Mesenchymal stem cell (in vitro differentiated cells and primary cell): ENCODE measurements at regions not wholly inside any gene's neighbourhood (a gene's known extent, or its start where the extent isn't known, plus 50 kb on each side); places are given as distances from the start of the nearest gene placed in this dataset.

ENCODE experiments used
- DNase-seq: peaks from one replicate; pipeline ENCODE4 v3.0.0-alpha.2; 2013
- H2AFZ ChIP-seq: one replicate; pipeline ENCODE4 v1.6.1; 2013; ENCODE audit warnings: low read depth, mild to moderate bottlenecking, control low read depth, inconsistent platforms, low read length, moderate library complexity
- H2AK5ac ChIP-seq: 2 replicates; pipeline ENCODE4 v1.6.1; 2013; ENCODE audit warnings: low read length, moderate library complexity, mild to moderate bottlenecking, inconsistent platforms; ENCODE audit not compliant: severe bottlenecking
- H2BK120ac ChIP-seq: one replicate; pipeline ENCODE4 v1.6.1; 2013; ENCODE audit warnings: low read depth, mild to moderate bottlenecking, inconsistent platforms, low read length, moderate library complexity
- H2BK12ac ChIP-seq, 2 experiments: one replicate each; pipeline ENCODE4 v1.6.1; 2013; ENCODE audit warnings: inconsistent platforms in 2 of 2, low read length in 2 of 2, mild to moderate bottlenecking in 2 of 2, moderate library complexity in 2 of 2, control low read depth in 1 of 2
- H2BK15ac ChIP-seq: one replicate; pipeline ENCODE4 v1.6.1; 2013; ENCODE audit warnings: mild to moderate bottlenecking, low read depth, inconsistent platforms; ENCODE audit not compliant: poor library complexity, severe bottlenecking
- H2BK5ac ChIP-seq: 2 replicates; pipeline ENCODE4 v1.6.1; 2013; ENCODE audit warnings: low read depth, mild to moderate bottlenecking, low read length, control low read depth, inconsistent platforms; ENCODE audit not compliant: poor library complexity, severe bottlenecking
- H3K14ac ChIP-seq, 2 experiments: one replicate each; pipeline ENCODE4 v1.6.1; 2013; ENCODE audit warnings: inconsistent platforms in 2 of 2, low read length in 2 of 2, control low read depth in 1 of 2, mild to moderate bottlenecking in 1 of 2, moderate library complexity in 1 of 2
- H3K18ac ChIP-seq, 2 experiments: one replicate each; pipeline ENCODE4 v1.6.1; 2013; ENCODE audit warnings: inconsistent platforms in 2 of 2, low read length in 2 of 2, control low read depth in 1 of 2, low read depth in 1 of 2, mild to moderate bottlenecking in 1 of 2
- H3K23ac ChIP-seq, 2 experiments: one replicate each; pipeline ENCODE4 v1.6.1; 2013; ENCODE audit warnings: inconsistent platforms in 2 of 2, low read length in 2 of 2, mild to moderate bottlenecking in 2 of 2, moderate library complexity in 2 of 2, control low read depth in 1 of 2
- H3K27ac ChIP-seq: 2 replicates; pipeline ENCODE4 v1.5.1; 2013; ENCODE audit warnings: mild to moderate bottlenecking, moderate library complexity, low read length, control low read depth, inconsistent platforms; ENCODE audit not compliant: poor library complexity, severe bottlenecking
- H3K27me3 ChIP-seq, 2 experiments: 2 replicates each; pipeline versions ENCODE4 v1.6.1 to v1.7.0; 2013; ENCODE audit warnings: low read length in 2 of 2, mild to moderate bottlenecking in 2 of 2, moderate library complexity in 2 of 2, control low read depth in 1 of 2, inconsistent platforms in 1 of 2; ENCODE audit not compliant: control insufficient read depth in 1 of 2, insufficient read depth in 1 of 2
- H3K36me3 ChIP-seq, 2 experiments: 2 replicates each; pipeline versions ENCODE4 v1.6.1 to v1.7.0; 2013; ENCODE audit warnings: low read length in 2 of 2, control low read depth in 1 of 2, inconsistent platforms in 1 of 2, low read depth in 1 of 2, mild to moderate bottlenecking in 1 of 2; ENCODE audit not compliant: insufficient read depth in 2 of 2, control insufficient read depth in 1 of 2
- H3K4ac ChIP-seq, 2 experiments: one replicate each; pipeline ENCODE4 v1.6.1; 2013; ENCODE audit warnings: inconsistent platforms in 2 of 2, low read length in 2 of 2, mild to moderate bottlenecking in 2 of 2, moderate library complexity in 2 of 2, control low read depth in 1 of 2, low read depth in 1 of 2
- H3K4me1 ChIP-seq: 2 replicates; pipeline ENCODE4 v1.6.1; 2013; ENCODE audit warnings: low read depth, low read length, control low read depth; ENCODE audit not compliant: control insufficient read depth, insufficient read depth
- H3K4me2 ChIP-seq: 2 replicates; pipeline ENCODE4 v1.6.1; 2013; ENCODE audit warnings: low read length, mild to moderate bottlenecking, inconsistent platforms; ENCODE audit not compliant: poor library complexity, severe bottlenecking
- H3K4me3 ChIP-seq, 2 experiments: 2 replicates each; pipeline versions ENCODE4 v1.5.1 to v1.7.0; 2013; ENCODE audit warnings: low read length in 2 of 2, mild to moderate bottlenecking in 2 of 2, control low read depth in 1 of 2, low read depth in 1 of 2; ENCODE audit not compliant: insufficient read depth in 1 of 2
- H3K79me1 ChIP-seq: replicated peaks from 2 replicates; pipeline ENCODE4 v1.6.1; 2013; ENCODE audit warnings: mild to moderate bottlenecking, control low read depth, low read length, inconsistent platforms; ENCODE audit not compliant: poor library complexity, severe bottlenecking
- H3K9ac ChIP-seq: 2 replicates; pipeline ENCODE4 v1.7.0; 2013; ENCODE audit warnings: mild to moderate bottlenecking, low read length, moderate library complexity
- H3K9me3 ChIP-seq: 2 replicates; pipeline ENCODE4 v1.7.0; 2013; ENCODE audit warnings: mild to moderate bottlenecking, low read length; ENCODE audit not compliant: control insufficient read depth
- H4K8ac ChIP-seq: one replicate; pipeline ENCODE4 v1.6.1; 2013; ENCODE audit warnings: inconsistent platforms, mild to moderate bottlenecking, low read length, moderate library complexity
- H4K91ac ChIP-seq: one replicate; pipeline ENCODE4 v1.6.1; 2013; ENCODE audit warnings: mild to moderate bottlenecking, low read length, inconsistent platforms
- WGBS: methylation state at CpG from one replicate; pipeline ENCODE4 v1.1.7; 2013; ENCODE audit warnings: mixed read lengths; 5-methylcytosine and 5-hydroxymethylcytosine counted together

DNA sequence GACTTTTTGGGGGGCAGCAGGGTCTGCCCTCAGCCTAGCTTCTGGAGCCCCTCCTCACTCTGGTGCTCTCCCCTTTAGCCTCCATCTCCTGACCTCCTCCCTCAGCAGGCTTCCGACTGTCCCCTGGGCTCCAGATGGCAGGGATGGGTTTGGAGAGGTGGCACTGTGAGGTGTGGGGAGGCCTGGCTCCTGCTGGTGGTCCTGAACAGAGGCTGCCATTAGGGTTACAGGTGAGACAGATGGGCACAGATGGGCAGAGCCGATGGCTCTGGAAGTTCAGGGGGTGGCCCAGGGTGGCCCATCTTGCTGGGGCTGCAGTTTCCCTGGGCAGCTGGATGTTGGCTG lies 68.5 kb upstream of the BEGAIN start:
- Histone ChIP-seq H2BK120ac (no peak overlapping the region), H3K18ac (no peak overlapping the region), H3K9ac (no peak overlapping the region), H3K36me3 (no peaks in the 10 kb centered on the region), H2BK5ac (no peak overlapping the region), H3K9me3 (no peaks in the 10 kb centered on the region), H2BK12ac (no peak overlapping the region), H3K4me3 (no peak overlapping the region), H3K4ac (no peak overlapping the region), H3K27me3 (peaks cover 0 to 61% of the 10 kb centered on the region in 2 experiments), H3K4me1 (peaks cover 28% of the 10 kb centered on the region), H3K79me1 (no peaks in the 10 kb centered on the region), H2AFZ (no peak overlapping the region), H3K23ac (no peak overlapping the region), H3K14ac (no peak overlapping the region), H2BK15ac (no peak overlapping the region), H4K91ac (no peak overlapping the region), H3K4me2 (no peak overlapping the region), H3K27ac (no peak overlapping the region), H4K8ac (no peak overlapping the region), H2AK5ac (no peak overlapping the region)
- no peak for DNase-seq
- 100% methylated on average over 2 of the region's 2 CpGs for WGBS

- DNase-seq = no peak
- no peak overlapping the region for H4K8ac ChIP-seq
- H3K18ac ChIP-seq = no peak overlapping the region
- no peak overlapping the region for H3K23ac ChIP-seq
- H3K9me3 ChIP-seq = no peaks in the 10 kb centered on the region
- H3K4me2 ChIP-seq = no peak overlapping the region
- no peaks in the 10 kb centered on the region for H3K79me1 ChIP-seq
- 89% methylated on average over 15 of the region's 15 CpGs for WGBS
- no peak overlapping the region for H3K4ac ChIP-seq
- H3K9ac ChIP-seq = no peak overlapping the region
- no peak overlapping the region for H2AK5ac ChIP-seq
- no peak overlapping the region for H4K91ac ChIP-seq
- H2AFZ ChIP-seq = no peak overlapping the region
- no peaks in the 10 kb centered on the region for H3K36me3 ChIP-seq
- no peak overlapping the region for H2BK120ac ChIP-seq
- H2BK5ac ChIP-seq = no peak overlapping the region
- peaks cover 0 to 54% of the 10 kb centered on the region in 2 experiments for H3K27me3 ChIP-seq
- H3K4me3 ChIP-seq = no peak overlapping the region
- peak overlapping the region in 1 of 2 experiments; percentile 56 for H3K14ac ChIP-seq
- peaks cover 28% of the 10 kb centered on the region for H3K4me1 ChIP-seq
- no peak overlapping the region for H2BK12ac ChIP-seq
- H2BK15ac ChIP-seq = no peak overlapping the region
- no peak overlapping the region for H3K27ac ChIP-seq
Observed at GRCh38 chr14:100656996-100657395, 69.7 kb upstream of the DLK1 start.

- Histone ChIP-seq H2BK120ac (no peak overlapping the region), H3K27me3 (peaks cover 0 to 54% of the 10 kb centered on the region in 2 experiments), H3K4me2 (no peak overlapping the region), H2AFZ (no peak overlapping the region), H2BK15ac (no peak overlapping the region), H3K4me1 (peaks cover 27% of the 10 kb centered on the region), H3K23ac (no peak overlapping the region), H3K18ac (no peak overlapping the region), H3K4ac (no peak overlapping the region), H3K27ac (no peak overlapping the region), H3K9me3 (no peaks in the 10 kb centered on the region), H3K4me3 (no peak overlapping the region), H2BK5ac (no peak overlapping the region), H3K14ac (peak overlapping the region in 1 of 2 experiments; percentile 58), H3K79me1 (no peaks in the 10 kb centered on the region), H2BK12ac (no peak overlapping the region), H2AK5ac (no peak overlapping the region), H4K8ac (no peak overlapping the region), H3K9ac (no peak overlapping the region), H4K91ac (no peak overlapping the region), H3K36me3 (no peaks in the 10 kb centered on the region)
- WGBS = 78% methylated on average over 4 of the region's 4 CpGs
- no peak for DNase-seq
Observed at GRCh38 chr14:100657780-100658179, 68.9 kb upstream of the DLK1 start.

DNA sequence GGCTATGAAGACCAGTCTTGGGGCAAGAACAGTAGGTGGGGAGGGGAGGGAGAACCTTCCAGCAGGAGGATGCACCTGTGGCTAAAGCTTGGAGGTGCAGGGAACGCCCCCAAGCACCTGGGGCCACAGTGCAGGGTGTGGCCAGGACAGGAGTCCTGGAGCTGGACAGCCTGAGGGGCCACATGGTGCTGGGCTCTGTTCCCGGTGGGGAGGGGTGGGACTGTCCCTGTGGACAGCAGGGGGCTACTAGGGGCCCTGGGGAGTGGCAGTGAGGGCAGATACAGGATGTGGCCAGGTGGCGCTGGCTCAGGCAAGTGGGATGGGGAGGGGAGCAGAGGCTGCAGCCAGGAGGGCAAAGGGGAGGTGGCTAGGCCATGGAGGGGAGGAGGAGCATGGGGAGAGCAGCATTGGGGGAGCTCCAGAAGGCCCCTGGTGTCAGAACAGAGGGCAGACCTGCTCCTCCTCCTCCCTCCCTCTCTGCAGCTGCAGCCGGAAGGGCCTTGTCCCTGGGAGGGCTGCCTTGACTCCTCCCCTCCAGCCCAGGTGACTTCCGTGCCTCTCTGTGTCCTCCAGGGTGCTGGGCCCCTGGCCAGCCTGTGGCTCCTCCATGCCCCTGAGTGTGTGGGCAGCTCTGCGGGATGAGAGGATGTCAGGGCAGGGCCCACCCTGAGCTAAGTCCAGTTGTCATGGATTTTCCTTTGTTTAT lies 68.4 kb upstream of the DLK1 start:
- Histone ChIP-seq H4K8ac (no peak overlapping the region), H3K27me3 (peaks cover 0 to 49% of the 10 kb centered on the region in 2 experiments), H2BK120ac (no peak overlapping the region), H2AK5ac (no peak overlapping the region), H3K36me3 (no peaks in the 10 kb centered on the region), H2BK12ac (no peak overlapping the region), H3K9ac (no peak overlapping the region), H3K4me3 (no peak overlapping the region), H3K23ac (no peak overlapping the region), H3K14ac (no peak overlapping the region), H3K9me3 (no peaks in the 10 kb centered on the region), H2BK5ac (no peak overlapping the region), H3K4ac (no peak overlapping the region), H2BK15ac (no peak overlapping the region), H3K4me2 (no peak overlapping the region), H3K18ac (no peak overlapping the region), H3K79me1 (no peaks in the 10 kb centered on the region), H4K91ac (no peak overlapping the region), H3K27ac (no peak overlapping the region), H2AFZ (peak overlapping the region; percentile 5), H3K4me1 (peaks cover 28% of the 10 kb centered on the region)
- WGBS = 69% methylated on average over 6 of the region's 6 CpGs
- DNase-seq = no peak
